ENCODE measurements at regions not wholly inside any gene's neighbourhood (a gene's known extent, or its start where the extent isn't known, plus 50 kb on each side); places are given as distances from the start of the nearest gene placed in this dataset.

DNA sequence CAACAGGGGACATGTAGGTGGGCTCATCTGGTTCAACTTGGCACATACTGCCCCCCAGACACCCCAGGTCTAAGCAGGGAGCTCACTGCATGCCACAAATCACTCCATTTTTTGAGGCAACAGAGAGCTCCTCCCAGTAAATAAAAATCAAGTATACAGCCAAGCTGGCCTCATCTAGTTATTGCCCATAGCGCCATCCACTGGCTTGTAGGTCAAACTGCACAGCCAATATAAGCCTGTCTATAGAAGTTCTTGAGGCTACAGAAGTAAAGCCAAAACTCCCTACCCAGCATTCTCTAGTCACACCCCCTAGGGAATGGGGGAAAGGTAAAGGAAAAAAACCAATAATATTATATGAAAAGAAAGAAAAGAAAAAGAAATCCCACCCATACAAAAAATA, 453.7 kb downstream of the ZNF385D start:
- Histone ChIP-seq H3K9me3 (peaks cover 0 to 7% (median 0%) of the 10 kb centered on the region in 3 donors), H3K27ac (no peak overlapping the region), H3K4me1 (peaks cover 0 to 5% (median 0%) of the 10 kb centered on the region in 4 donors), H3K27me3 (no peaks in the 10 kb centered on the region), H3K4me3 (no peak overlapping the region), H3K36me3 (no peaks in the 10 kb centered on the region)
- TF ChIP-seq, protein P1, sequence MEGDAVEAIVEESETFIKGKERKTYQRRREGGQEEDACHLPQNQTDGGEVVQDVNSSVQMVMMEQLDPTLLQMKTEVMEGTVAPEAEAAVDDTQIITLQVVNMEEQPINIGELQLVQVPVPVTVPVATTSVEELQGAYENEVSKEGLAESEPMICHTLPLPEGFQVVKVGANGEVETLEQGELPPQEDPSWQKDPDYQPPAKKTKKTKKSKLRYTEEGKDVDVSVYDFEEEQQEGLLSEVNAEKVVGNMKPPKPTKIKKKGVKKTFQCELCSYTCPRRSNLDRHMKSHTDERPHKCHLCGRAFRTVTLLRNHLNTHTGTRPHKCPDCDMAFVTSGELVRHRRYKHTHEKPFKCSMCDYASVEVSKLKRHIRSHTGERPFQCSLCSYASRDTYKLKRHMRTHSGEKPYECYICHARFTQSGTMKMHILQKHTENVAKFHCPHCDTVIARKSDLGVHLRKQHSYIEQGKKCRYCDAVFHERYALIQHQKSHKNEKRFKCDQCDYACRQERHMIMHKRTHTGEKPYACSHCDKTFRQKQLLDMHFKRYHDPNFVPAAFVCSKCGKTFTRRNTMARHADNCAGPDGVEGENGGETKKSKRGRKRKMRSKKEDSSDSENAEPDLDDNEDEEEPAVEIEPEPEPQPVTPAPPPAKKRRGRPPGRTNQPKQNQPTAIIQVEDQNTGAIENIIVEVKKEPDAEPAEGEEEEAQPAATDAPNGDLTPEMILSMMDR (IDR thresholded peaks at IDR 0.05): no peak
- DNase-seq: no peak
- intact Hi-C loops (cut with DNase I; ENCODE audit: low total_unique reads): no loop called here

GRCh38 chr3:21294768-21295167, 456.2 kb downstream of the ZNF385D start:
- intact Hi-C loops (cut with DNase I; ENCODE audit: low total_unique reads): no loop called here
- TF ChIP-seq, protein P1 (IDR thresholded peaks at IDR 0.05): no peak
- Histone ChIP-seq H3K36me3 (no peaks in the 10 kb centered on the region), H3K27me3 (no peaks in the 10 kb centered on the region), H3K4me3 (no peak overlapping the region), H3K27ac (no peak overlapping the region), H3K9me3 (peaks cover 0 to 7% (median 0%) of the 10 kb centered on the region in 3 donors), H3K4me1 (peaks cover 0 to 5% (median 0%) of the 10 kb centered on the region in 4 donors)
- DNase-seq: no peak

DNA sequence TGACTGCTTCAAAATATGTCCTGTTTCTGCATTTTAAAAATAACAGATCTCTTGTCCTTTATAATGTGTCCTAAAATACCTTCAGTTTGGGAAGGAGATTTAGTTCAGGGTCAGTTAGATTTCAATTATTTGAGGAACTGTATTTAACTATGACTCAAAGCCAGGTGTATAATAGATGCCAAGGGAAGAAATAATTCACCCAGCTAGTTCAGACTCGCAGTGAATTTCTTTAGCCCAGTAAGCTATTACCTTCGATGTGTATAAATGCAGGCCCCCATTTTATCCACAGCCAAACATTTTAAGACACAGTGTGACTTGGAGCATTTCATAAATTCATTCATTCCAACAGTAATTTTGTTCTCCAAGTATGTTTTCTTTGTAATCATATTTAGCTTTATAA, 458.0 kb downstream of the ZNF385D start:
- H3K4me3 ChIP-seq: no peak overlapping the region
- intact Hi-C loops (cut with DNase I; ENCODE audit: low total_unique reads): no loop called here
- no peaks in the 10 kb centered on the region for H3K27me3 ChIP-seq
- TF ChIP-seq, protein P1 (IDR thresholded peaks at IDR 0.05): no peak
- H3K36me3 ChIP-seq: no peaks in the 10 kb centered on the region
- H3K4me1 ChIP-seq: peaks cover 0 to 5% (median 0%) of the 10 kb centered on the region in 4 donors
- peaks cover 0 to 3% (median 0%) of the 10 kb centered on the region in 3 donors for H3K9me3 ChIP-seq
- no peak for DNase-seq
- H3K27ac ChIP-seq: no peak overlapping the region

DNA sequence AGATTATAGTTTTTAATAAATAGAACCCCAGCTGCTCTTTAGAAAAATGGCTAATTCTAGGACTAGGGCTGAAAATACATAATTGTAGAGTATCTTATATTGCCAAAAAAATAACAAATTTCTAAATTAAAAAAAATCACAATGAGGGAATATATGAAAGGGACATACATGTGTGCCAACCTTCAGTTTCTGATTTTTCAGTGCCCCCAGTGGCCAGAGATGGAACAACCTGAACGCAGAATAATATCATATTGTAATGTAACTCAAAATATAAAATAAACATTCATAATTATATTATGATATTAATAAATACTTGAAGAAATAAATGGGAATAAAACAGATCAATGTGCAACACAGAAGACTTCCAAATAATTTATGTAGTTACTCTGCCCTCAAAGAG, 460.5 kb downstream of the ZNF385D start:
- DNase-seq: no peak
- H3K4me3 ChIP-seq: no peak overlapping the region
- TF ChIP-seq, protein P1 (IDR thresholded peaks at IDR 0.05): peak in 1 of 2 experiments; percentile 18
- intact Hi-C loops (cut with DNase I; ENCODE audit: low total_unique reads): no loop called here
- H3K27ac ChIP-seq: no peak overlapping the region
- H3K36me3 ChIP-seq: no peaks in the 10 kb centered on the region
- H3K4me1 ChIP-seq: peaks cover 0 to 5% (median 0%) of the 10 kb centered on the region in 4 donors
- no peaks in the 10 kb centered on the region for H3K9me3 ChIP-seq
- H3K27me3 ChIP-seq: no peaks in the 10 kb centered on the region

DNA sequence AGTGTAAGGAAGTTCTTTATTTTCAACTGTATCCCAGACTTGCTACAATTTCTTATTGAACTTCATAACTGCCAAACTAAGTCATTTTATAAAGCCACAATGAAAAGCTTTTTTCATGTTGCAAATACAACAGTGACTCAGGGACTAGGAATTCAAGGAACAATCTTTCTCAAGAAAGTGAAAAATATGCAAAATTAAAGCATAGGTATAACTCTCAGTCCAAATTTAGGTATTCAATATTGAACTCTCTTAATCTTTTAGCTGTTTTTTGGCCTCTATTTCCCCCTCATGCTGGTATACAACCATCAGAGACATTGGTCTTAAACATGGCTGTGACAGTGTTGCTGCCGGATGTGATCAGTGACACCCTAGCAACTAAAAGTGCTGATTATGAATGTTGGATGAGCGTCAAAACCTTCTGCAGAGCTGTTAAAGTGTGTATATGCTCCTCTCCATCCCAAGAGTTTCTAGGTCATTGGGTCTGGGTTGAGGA, 476.9 kb downstream of the ZNF385D start:
- no peak overlapping the region for H3K4me3 ChIP-seq
- no peak overlapping the region for H3K27ac ChIP-seq
- H3K36me3 ChIP-seq: no peaks in the 10 kb centered on the region
- intact Hi-C loops (cut with DNase I; ENCODE audit: low total_unique reads): no loop called here
- H3K9me3 ChIP-seq: no peaks in the 10 kb centered on the region
- TF ChIP-seq, protein P1 (IDR thresholded peaks at IDR 0.05): no peak
- H3K27me3 ChIP-seq: no peaks in the 10 kb centered on the region
- peaks cover 0 to 17% (median 2%) of the 10 kb centered on the region in 4 donors for H3K4me1 ChIP-seq
- no peak for DNase-seq

All from tibial artery (tissue), 4 donors.